CD4-positive, alpha-beta T cell (primary cell): ENCODE measurements at regions not wholly inside any gene's neighbourhood (a gene's known extent, or its start where the extent isn't known, plus 50 kb on each side); places are given as distances from the start of the nearest gene placed in this dataset.
A peak's percentile ranks its signal among the peaks of the same experiment; 100 is the strongest.

Source experiments
- ATAC-seq: fragments of 200-7000 bp; cut with Tn5 transposase; one replicate; pipeline ENCODE4 v1.10.0; 2022; ENCODE audit warnings: mild to moderate bottlenecking; ENCODE audit not compliant: poor library complexity
- CTCF ChIA-PET: fragments of 350-600 bp; sonication (Branson Sonifier 250); formaldehyde crosslinking; loops from one replicate; lab custom pipeline; 2021; ENCODE audit warnings: antibody characterized with exemption, inconsistent platforms; lab: Charles Lee
- POLR2A ChIA-PET: fragments of 350-600 bp; sonication (Branson Sonifier 250); formaldehyde crosslinking; loops from one replicate; lab custom pipeline; 2021; ENCODE audit warnings: antibody characterized with exemption, inconsistent platforms; lab: Charles Lee
- DNase-seq, 14 experiments: peaks; one replicate each; pipeline ENCODE4 v3.0.0-alpha.2; 2013 to 2020; ENCODE audit warnings: mixed read lengths in 2 of 14
- H3K27ac ChIP-seq, 2 donors: one replicate each; pipeline versions ENCODE4 v1.5.1 to v1.7.0; 2013; ENCODE audit warnings: low read length in 2 of 2, low read depth in 1 of 2, mild to moderate bottlenecking in 1 of 2
- H3K27me3 ChIP-seq, 2 experiments: 1 replicate in 1 of 2; 2 replicates in 1 of 2; pipeline versions ENCODE4 v1.6.1 to v1.7.0; 2013; ENCODE audit warnings: low read length in 2 of 2, control low read depth in 1 of 2, mild to moderate bottlenecking in 1 of 2, moderate library complexity in 1 of 2; ENCODE audit not compliant: insufficient read depth in 2 of 2, control insufficient read depth in 1 of 2
- H3K36me3 ChIP-seq: one replicate; pipeline ENCODE4 v1.6.1; 2013; ENCODE audit warnings: low read length, control low read depth; ENCODE audit not compliant: insufficient read depth
- H3K4me1 ChIP-seq: one replicate; pipeline ENCODE4 v1.6.1; 2013; ENCODE audit warnings: low read length, control low read depth; ENCODE audit not compliant: insufficient read depth
- H3K4me3 ChIP-seq: one replicate; pipeline ENCODE4 v1.5.1; 2013; ENCODE audit warnings: mild to moderate bottlenecking, low read length, moderate library complexity
- H3K9me3 ChIP-seq, 2 experiments: 1 replicate in 1 of 2; 2 replicates in 1 of 2; pipeline versions ENCODE4 v1.6.1 to v1.7.0; 2013; ENCODE audit warnings: low read length in 2 of 2, mild to moderate bottlenecking in 2 of 2, control low read depth in 1 of 2, moderate library complexity in 1 of 2; ENCODE audit not compliant: control insufficient read depth in 1 of 2, insufficient read depth in 1 of 2
- H3K27ac Mint-ChIP-seq: one replicate; pipeline ENCODE4 v1.8.0; 2020; ENCODE audit warnings: mixed read lengths
- H3K27me3 Mint-ChIP-seq: one replicate; pipeline ENCODE4 v1.8.0; 2021; ENCODE audit warnings: mixed read lengths
- H3K36me3 Mint-ChIP-seq: one replicate; pipeline ENCODE4 v1.8.0; 2021; ENCODE audit warnings: low read depth, mixed read lengths
- H3K4me1 Mint-ChIP-seq: one replicate; pipeline ENCODE4 v1.8.0; 2021; ENCODE audit warnings: low read depth, mixed read lengths
- H3K4me3 Mint-ChIP-seq: one replicate; pipeline ENCODE4 v1.8.0; 2020; ENCODE audit warnings: mild to moderate bottlenecking, mixed read lengths
- H3K9me3 Mint-ChIP-seq: one replicate; pipeline ENCODE4 v1.8.0; 2020; ENCODE audit warnings: mixed read lengths
- intact Hi-C, 2 experiments: fragments of 100-400 bp; cut with DNase I in 1 of 2; cut with micrococcal nuclease in 1 of 2; formaldehyde crosslinking; loops; one replicate each; pipeline versions ENCODE4 v1.15.1 to v1.9.0; 2023 to 2025; cut with DNase I, micrococcal nuclease
- TF ChIP-seq, protein P1 (sequence below): fragments of 200-600 bp; IDR thresholded peaks from one replicate; pipeline ENCODE4 v1.8.0; 2022; ENCODE audit warnings: antibody characterized with exemption, mild to moderate bottlenecking

GRCh38 chr1:89462250-89462649 is 62.4 kb upstream of the LRRC8B start:
- TF ChIP-seq, protein P1, sequence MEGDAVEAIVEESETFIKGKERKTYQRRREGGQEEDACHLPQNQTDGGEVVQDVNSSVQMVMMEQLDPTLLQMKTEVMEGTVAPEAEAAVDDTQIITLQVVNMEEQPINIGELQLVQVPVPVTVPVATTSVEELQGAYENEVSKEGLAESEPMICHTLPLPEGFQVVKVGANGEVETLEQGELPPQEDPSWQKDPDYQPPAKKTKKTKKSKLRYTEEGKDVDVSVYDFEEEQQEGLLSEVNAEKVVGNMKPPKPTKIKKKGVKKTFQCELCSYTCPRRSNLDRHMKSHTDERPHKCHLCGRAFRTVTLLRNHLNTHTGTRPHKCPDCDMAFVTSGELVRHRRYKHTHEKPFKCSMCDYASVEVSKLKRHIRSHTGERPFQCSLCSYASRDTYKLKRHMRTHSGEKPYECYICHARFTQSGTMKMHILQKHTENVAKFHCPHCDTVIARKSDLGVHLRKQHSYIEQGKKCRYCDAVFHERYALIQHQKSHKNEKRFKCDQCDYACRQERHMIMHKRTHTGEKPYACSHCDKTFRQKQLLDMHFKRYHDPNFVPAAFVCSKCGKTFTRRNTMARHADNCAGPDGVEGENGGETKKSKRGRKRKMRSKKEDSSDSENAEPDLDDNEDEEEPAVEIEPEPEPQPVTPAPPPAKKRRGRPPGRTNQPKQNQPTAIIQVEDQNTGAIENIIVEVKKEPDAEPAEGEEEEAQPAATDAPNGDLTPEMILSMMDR, result no peak
- DNase-seq (no peak), ATAC-seq (no peak)
- Histone ChIP-seq H3K9me3 (no peaks in the 10 kb centered on the region), H3K4me3 (no peak overlapping the region), H3K27me3 (peaks cover 6 to 24% of the 10 kb centered on the region in 2 experiments), H3K27ac (no peak overlapping the region), H3K36me3 (no peaks in the 10 kb centered on the region), H3K4me1 (peaks cover 6% of the 10 kb centered on the region)
- intact Hi-C loops, result no loop called here
- Mint-ChIP-seq H3K4me1 (peaks cover 21% of the 10 kb centered on the region), H3K27me3 (peaks cover 54% of the 10 kb centered on the region), H3K4me3 (no peak overlapping the region), H3K36me3 (no peaks in the 10 kb centered on the region), H3K9me3 (no peaks in the 10 kb centered on the region), H3K27ac (no peak overlapping the region)
- POLR2A ChIA-PET, result no interaction called here
- CTCF ChIA-PET, result interaction anchor here (0.5 kb wide), 1 partner anchor 482 kb away, joined by 3 read pairs; no protein-coding TSS in a partner anchor

DNA sequence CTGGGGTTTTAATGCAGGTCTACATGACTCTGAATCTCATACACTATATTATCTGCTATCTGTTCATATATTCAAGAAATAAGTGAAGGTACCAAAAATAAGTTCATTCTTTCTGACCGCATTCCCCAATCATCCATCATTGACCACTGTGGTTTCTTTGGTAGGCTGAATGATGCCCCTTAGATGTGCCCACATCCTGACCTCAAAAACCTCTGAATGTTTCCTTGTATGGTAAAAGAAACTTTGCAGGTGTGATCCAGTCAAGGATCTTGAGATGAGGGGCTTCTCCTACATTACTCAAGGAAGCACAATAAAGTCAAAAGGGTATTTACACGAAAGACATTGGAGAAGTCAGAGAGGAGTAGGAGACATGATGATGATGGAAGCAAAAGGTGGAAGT is 60.6 kb upstream of the LRRC8B start:
- H3K4me3 Mint-ChIP-seq, result no peak overlapping the region
- peak in 3 of 14 experiments; percentile 5 to 33 (median 19) for DNase-seq
- no peak overlapping the region for H3K27ac Mint-ChIP-seq
- peaks cover 63% of the 10 kb centered on the region for H3K27me3 Mint-ChIP-seq
- Histone ChIP-seq H3K4me1 (peaks cover 6% of the 10 kb centered on the region), H3K9me3 (no peaks in the 10 kb centered on the region), H3K27me3 (peaks cover 6 to 24% of the 10 kb centered on the region in 2 experiments), H3K36me3 (no peaks in the 10 kb centered on the region), H3K4me3 (no peak overlapping the region), H3K27ac (no peak overlapping the region)
- ChIA-PET CTCF (no interaction called here), POLR2A (interaction anchor here (1.0 to 1.5 kb wide), 2 partner anchors 380 to 573 kb away, joined by 3 read pairs; no protein-coding TSS in a partner anchor)
- TF ChIP-seq, protein P1, result no peak
- ATAC-seq, result no peak
- intact Hi-C loops, result no loop called here
- no peaks in the 10 kb centered on the region for H3K9me3 Mint-ChIP-seq
- H3K4me1 Mint-ChIP-seq, result peaks cover 21% of the 10 kb centered on the region
- H3K36me3 Mint-ChIP-seq, result no peaks in the 10 kb centered on the region

GRCh38 chr1:89465201-89465600 is 59.4 kb upstream of the LRRC8B start:
- Mint-ChIP-seq H3K27ac (no peak overlapping the region), H3K4me3 (no peak overlapping the region), H3K9me3 (no peaks in the 10 kb centered on the region), H3K4me1 (peaks cover 21% of the 10 kb centered on the region), H3K27me3 (peaks cover 64% of the 10 kb centered on the region), H3K36me3 (no peaks in the 10 kb centered on the region)
- no peak overlapping the region for H3K4me3 ChIP-seq
- ATAC-seq (peak; percentile 39), DNase-seq (no peak)
- peaks cover 6% of the 10 kb centered on the region for H3K4me1 ChIP-seq
- POLR2A ChIA-PET, result interaction anchor here (0.7 to 1.5 kb wide), 2 partner anchors 298 to 378 kb away, joined by 3 read pairs; no protein-coding TSS in a partner anchor
- intact Hi-C loops, result no loop called here
- TF ChIP-seq, protein P1, result no peak
- H3K9me3 ChIP-seq, result no peaks in the 10 kb centered on the region
- CTCF ChIA-PET, result no interaction called here
- H3K27me3 ChIP-seq, result peaks cover 6 to 31% of the 10 kb centered on the region in 2 experiments
- H3K27ac ChIP-seq, result no peak overlapping the region
- no peaks in the 10 kb centered on the region for H3K36me3 ChIP-seq
